ENCODE measurements at regions not wholly inside any gene's neighbourhood (a gene's known extent, or its start where the extent isn't known, plus 50 kb on each side); places are given as distances from the start of the nearest gene placed in this dataset.

- CTCF ChIA-PET (ENCODE audit: partially characterized antibody) = interaction anchor here (0.6 kb wide), 1 partner anchor 215 kb away, joined by 3 read pairs; no protein-coding TSS in a partner anchor
- no peak overlapping the region for H4K5ac ChIP-seq (ENCODE audit: insufficient read length, low read depth, low read length)
- no peaks in the 10 kb centered on the region for H3K23me2 ChIP-seq (ENCODE audit: low read depth, low read length)
- no peak overlapping the region for H3K14ac ChIP-seq (ENCODE audit: insufficient read length)
- no peak overlapping the region for H3K9ac ChIP-seq (replicated peaks in 1 of 4; ENCODE audit: extremely low read depth in 1 of 4, low read depth in 3 of 4, low read length in 3 of 4)
- H3K4me1 ChIP-seq (replicated peaks in 1 of 4; ENCODE audit: control insufficient read depth in 3 of 4, insufficient read depth in 4 of 4, low read length in 3 of 4) = no peaks in the 10 kb centered on the region
- no peaks in the 10 kb centered on the region for H3K36me3 ChIP-seq (ENCODE audit: control insufficient read depth in 2 of 4, insufficient read depth in 4 of 4, low read length in 3 of 4)
- H2BK20ac ChIP-seq (ENCODE audit: low read length) = no peak overlapping the region
- H3K79me1 ChIP-seq (ENCODE audit: low read depth, low read length) = no peaks in the 10 kb centered on the region
- no peak overlapping the region for H2AFZ ChIP-seq (ENCODE audit: low read length)
- no peak overlapping the region for H2AK5ac ChIP-seq (ENCODE audit: low read depth, low read length)
- H3K27me3 ChIP-seq (replicated peaks in 1 of 4; ENCODE audit: control insufficient read depth in 3 of 4, extremely low read depth in 1 of 4, insufficient read depth in 3 of 4, low read length in 3 of 4) = no peaks in the 10 kb centered on the region
- WGBS, 2 experiments (ENCODE audit: extremely low coverage in 1 of 2, insufficient coverage in 1 of 2, insufficient read length in 1 of 2, insufficient replicate concordance in 2 of 2, low coverage in 1 of 2, low lambda C conversion rate in 2 of 2, missing lambda C conversion rate in 1 of 2) = 96% methylated on average over 6 of the region's 6 CpGs; no CpG with 5 or more reads in 1 of the 2 experiments
- H3K23ac ChIP-seq (ENCODE audit: insufficient read length) = no peak overlapping the region
- H3K4ac ChIP-seq (replicated peaks; ENCODE audit: insufficient read length, low read depth, low read length) = no peak overlapping the region
- H3K4me2 ChIP-seq (ENCODE audit: insufficient read depth in 1 of 2, low read depth in 2 of 2, low read length in 2 of 2) = no peak overlapping the region
- no peak overlapping the region for H2BK15ac ChIP-seq (ENCODE audit: low read length)
- FAIRE-seq (no peak), DNase-seq (ENCODE audit: low read depth in 1 of 2, low spot score in 2 of 2) (no peak)
- H3K27ac ChIP-seq (ENCODE audit: low read depth, low read length) = no peak overlapping the region
- no peak overlapping the region for H4K8ac ChIP-seq (ENCODE audit: extremely low read depth, insufficient read depth, low read length)
- no peak overlapping the region for H2BK5ac ChIP-seq (ENCODE audit: low read depth, low read length)
- no peak overlapping the region for H3K18ac ChIP-seq (ENCODE audit: extremely low read depth, low read length)
- no peak overlapping the region for H2BK12ac ChIP-seq (ENCODE audit: low read depth, low read length)
- no peaks in the 10 kb centered on the region for H4K20me1 ChIP-seq (replicated peaks in 1 of 2; ENCODE audit: control insufficient read depth in 1 of 2, insufficient read depth in 2 of 2, low read length in 2 of 2)
- no peak overlapping the region for H4K91ac ChIP-seq (replicated peaks; ENCODE audit: insufficient read length, low read length)
- no peaks in the 10 kb centered on the region for H3K9me3 ChIP-seq (ENCODE audit: insufficient read depth in 2 of 2, low read depth in 1 of 2, low read length in 1 of 2)
- H3K4me3 ChIP-seq (ENCODE audit: extremely low read depth in 1 of 4, insufficient read depth in 2 of 4, low read depth in 3 of 4, low read length in 4 of 4) = no peak overlapping the region
- POLR2A ChIA-PET (ENCODE audit: partially characterized antibody) = no interaction called here
- H2BK120ac ChIP-seq (replicated peaks; ENCODE audit: low read depth, low read length) = no peak overlapping the region
- H3K79me2 ChIP-seq (ENCODE audit: control insufficient read depth in 1 of 2, insufficient read depth in 2 of 2, low read length in 2 of 2) = no peaks in the 10 kb centered on the region
- no peak overlapping the region for H3K56ac ChIP-seq (replicated peaks; ENCODE audit: insufficient read length, low read depth, low read length)
- no peak for TF ChIP-seq JUN (IDR thresholded peaks at IDR 0.05; ENCODE audit: low read depth, low read length)
- no peak for TF ChIP-seq KDM4A (IDR thresholded peaks at IDR 0.05; ENCODE audit: low read depth, low read length, severe bottlenecking)
- no peak for TF ChIP-seq CREB1 (IDR thresholded peaks at IDR 0.05)
- TF ChIP-seq RFX5 (IDR thresholded peaks at IDR 0.05; ENCODE audit: borderline replicate concordance, low read depth, low read length) = no peak
- TF ChIP-seq SRF (IDR thresholded peaks at IDR 0.05; ENCODE audit: low read depth, low read length) = no peak
- no peak for TF ChIP-seq CEBPB (IDR thresholded peaks at IDR 0.05; ENCODE audit: low read depth, low read length)
- no peak for TF ChIP-seq YY1 (IDR thresholded peaks at IDR 0.05; ENCODE audit: low read depth, low read length)
- no peak for TF ChIP-seq FOSL1 (IDR thresholded peaks at IDR 0.05; ENCODE audit: insufficient read depth, low read depth, low read length)
Observed at GRCh38 chr18:39200153-39200552, 1634.6 kb upstream of the CELF4 start.

All from H1 (cell line).